ENCODE measurements at regions not wholly inside any gene's neighbourhood (a gene's known extent, or its start where the extent isn't known, plus 50 kb on each side); places are given as distances from the start of the nearest gene placed in this dataset.

DNA sequence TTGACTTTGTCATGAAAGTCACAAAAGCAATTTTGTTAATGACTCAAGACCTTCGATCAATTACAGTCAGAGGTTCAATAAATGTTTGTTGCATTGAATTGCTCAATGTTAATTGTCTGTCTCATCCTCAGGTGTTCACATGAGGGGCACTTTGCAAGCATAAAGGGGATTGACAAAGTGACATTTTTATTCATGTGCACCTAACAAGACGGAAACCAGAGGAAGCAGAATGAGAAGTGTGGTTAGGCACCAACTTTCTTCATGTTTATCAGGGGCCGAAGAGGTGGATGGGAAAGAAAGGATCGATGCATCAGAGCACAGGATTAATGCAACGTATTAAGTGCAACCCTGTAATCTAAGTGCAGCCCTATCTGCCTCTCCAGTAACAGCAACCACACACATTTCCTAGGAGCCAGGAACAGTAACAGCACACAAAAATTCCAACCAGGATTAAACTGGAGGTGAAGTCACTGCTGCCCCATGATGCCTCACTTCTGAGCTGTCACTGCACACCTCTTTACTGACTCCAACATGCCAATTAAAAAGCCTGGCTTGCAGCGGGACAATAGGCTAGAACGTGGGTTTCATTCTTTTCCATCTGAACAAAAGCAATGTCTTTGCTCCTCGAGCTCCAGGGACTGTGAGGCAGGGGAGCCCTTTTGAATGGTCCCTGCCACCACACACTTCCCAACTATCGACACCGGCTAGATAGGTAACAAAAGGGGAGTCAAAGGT lies 262.7 kb downstream of the CD83 start:
- TF ChIP-seq SIN3A (IDR thresholded peaks at IDR 0.05; ENCODE audit: borderline replicate concordance, insufficient read depth, low read length) (no peak), TAF1 (IDR thresholded peaks at IDR 0.05; ENCODE audit: borderline replicate concordance, insufficient read depth, low read length) (no peak), REST (IDR thresholded peaks at IDR 0.05; ENCODE audit: insufficient read depth in 1 of 2, low read depth in 2 of 2, low read length in 2 of 2) (no peak), POLR2AphosphoS5 (IDR thresholded peaks at IDR 0.05; ENCODE audit: low read depth, low read length) (no peak), FOXP2 (optimal IDR thresholded peaks at IDR 0.05; ENCODE audit: borderline replicate concordance, extremely low read depth, extremely low read length, insufficient read depth) (no peak)

DNA sequence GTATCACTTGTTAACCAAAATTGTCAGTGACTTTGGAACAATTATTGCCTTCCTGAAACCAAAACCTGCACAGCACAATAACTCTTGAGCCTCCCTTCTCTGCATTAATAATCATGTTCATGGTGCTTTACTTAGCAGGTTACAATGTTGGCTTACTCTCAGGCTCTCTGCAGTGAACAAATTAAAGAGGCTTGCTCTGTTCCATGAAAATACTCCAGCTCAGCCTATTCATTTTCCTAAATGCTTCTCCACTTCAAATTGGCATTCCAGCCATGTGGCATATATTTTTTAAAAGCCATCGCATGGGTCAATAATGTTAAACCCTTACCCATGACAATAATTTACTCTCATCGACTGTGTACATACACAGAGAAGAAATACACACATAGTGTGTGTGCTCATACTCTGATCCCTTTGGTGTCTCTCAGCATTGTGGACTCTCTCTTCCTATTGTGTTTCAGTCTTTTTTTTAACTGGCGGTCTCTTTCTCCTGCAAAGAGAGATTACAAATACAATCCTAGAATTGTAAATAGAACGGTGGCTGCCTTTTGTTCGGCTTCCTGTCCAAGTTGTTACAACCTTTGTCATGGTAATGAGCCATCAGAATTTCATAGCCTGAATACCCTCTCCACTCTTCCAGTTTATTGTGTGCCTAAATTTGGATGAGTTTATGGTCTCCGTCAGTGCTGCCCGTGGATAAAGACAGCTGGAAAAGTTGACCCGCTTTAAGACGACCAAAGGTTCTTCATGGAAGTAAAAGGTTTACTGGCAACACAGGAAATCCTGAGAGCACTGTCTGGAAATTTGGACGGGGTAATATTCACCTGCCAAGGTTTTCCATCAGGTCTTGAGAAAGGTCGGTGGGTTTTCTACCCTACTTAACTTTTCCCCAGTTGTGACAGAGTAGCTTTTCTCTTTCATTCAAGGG lies 263.6 kb downstream of the CD83 start:
- TF ChIP-seq SIN3A (IDR thresholded peaks at IDR 0.05; ENCODE audit: borderline replicate concordance, insufficient read depth, low read length) (no peak), POLR2AphosphoS5 (IDR thresholded peaks at IDR 0.05; ENCODE audit: low read depth, low read length) (no peak), FOXP2 (optimal IDR thresholded peaks at IDR 0.05; ENCODE audit: borderline replicate concordance, extremely low read depth, extremely low read length, insufficient read depth) (no peak), TAF1 (IDR thresholded peaks at IDR 0.05; ENCODE audit: borderline replicate concordance, insufficient read depth, low read length) (no peak), REST (IDR thresholded peaks at IDR 0.05; ENCODE audit: insufficient read depth in 1 of 2, low read depth in 2 of 2, low read length in 2 of 2) (no peak)

DNA sequence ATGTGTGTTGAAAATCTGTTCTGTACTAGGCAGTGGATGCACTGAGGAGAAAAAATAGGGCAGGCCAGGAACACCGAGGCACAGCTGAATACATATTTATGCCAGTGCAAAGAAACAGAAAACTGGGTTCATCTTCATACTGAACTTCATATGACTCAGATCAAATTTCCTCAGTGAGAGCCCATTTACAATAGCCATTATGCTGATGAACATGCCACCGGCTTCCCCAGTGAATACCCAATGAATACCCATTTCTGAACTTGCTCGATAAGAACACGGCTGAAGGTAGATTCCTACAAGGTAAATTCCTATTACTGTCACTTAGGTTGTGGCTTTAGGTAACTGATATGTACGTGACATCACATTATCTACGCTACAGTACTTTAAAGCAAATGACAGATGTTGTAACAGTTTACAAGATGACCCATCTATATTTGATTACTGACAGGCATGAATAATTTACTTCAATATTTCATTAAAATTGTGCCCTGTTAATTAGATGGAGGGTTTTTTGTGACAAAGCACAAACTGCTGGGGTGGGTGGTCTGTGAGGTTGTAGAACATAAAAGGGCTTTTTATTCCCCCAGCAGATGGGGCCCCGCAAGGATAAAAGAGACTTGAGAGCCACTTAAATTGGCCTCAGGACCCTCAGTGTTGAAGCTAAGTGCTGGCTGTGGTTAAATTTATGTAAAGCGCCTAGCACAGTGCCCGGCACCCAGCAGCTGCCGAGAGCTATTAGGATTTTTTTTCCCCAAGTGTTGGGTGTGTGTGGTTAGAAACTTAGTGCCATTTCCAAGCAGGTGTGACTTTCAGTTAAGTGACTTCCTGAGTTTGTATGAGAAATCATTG lies 264.5 kb downstream of the CD83 start:
- TF ChIP-seq TAF1 (IDR thresholded peaks at IDR 0.05; ENCODE audit: borderline replicate concordance, insufficient read depth, low read length) (no peak), REST (IDR thresholded peaks at IDR 0.05; ENCODE audit: insufficient read depth in 1 of 2, low read depth in 2 of 2, low read length in 2 of 2) (no peak), SIN3A (IDR thresholded peaks at IDR 0.05; ENCODE audit: borderline replicate concordance, insufficient read depth, low read length) (no peak), POLR2AphosphoS5 (IDR thresholded peaks at IDR 0.05; ENCODE audit: low read depth, low read length) (no peak), FOXP2 (optimal IDR thresholded peaks at IDR 0.05; ENCODE audit: borderline replicate concordance, extremely low read depth, extremely low read length, insufficient read depth) (no peak)

DNA sequence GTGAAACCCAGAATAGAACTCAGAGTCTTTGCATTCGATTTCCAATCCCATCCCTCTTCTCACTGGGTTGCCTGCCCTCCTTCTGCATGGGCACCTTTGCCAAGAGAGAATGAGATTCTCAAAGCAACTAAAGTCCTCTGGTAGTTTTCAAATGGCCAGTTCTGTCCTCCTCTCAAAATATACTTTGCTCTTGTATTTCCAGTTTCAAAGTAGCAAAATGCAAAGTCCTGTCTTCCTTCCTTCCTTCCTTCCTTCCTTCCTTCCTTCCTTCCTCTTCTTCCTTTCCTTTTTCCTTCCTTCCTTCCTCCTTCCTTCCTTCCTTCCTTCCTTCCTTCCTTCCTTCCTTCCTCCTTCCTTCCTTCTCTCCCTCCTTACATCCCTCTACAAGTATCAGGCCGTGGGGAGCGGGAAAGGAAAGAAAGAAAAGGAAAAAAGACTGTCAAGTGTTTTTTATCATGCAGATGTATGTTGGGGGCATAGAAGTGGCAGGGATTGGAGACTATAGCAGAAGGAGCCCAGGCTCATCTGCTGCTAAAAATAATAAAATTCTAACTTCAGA lies 265.2 kb downstream of the CD83 start:
- TF ChIP-seq SIN3A (IDR thresholded peaks at IDR 0.05; ENCODE audit: borderline replicate concordance, insufficient read depth, low read length) (no peak), POLR2AphosphoS5 (IDR thresholded peaks at IDR 0.05; ENCODE audit: low read depth, low read length) (no peak), FOXP2 (optimal IDR thresholded peaks at IDR 0.05; ENCODE audit: borderline replicate concordance, extremely low read depth, extremely low read length, insufficient read depth) (no peak), TAF1 (IDR thresholded peaks at IDR 0.05; ENCODE audit: borderline replicate concordance, insufficient read depth, low read length) (no peak), REST (IDR thresholded peaks at IDR 0.05; ENCODE audit: insufficient read depth in 1 of 2, low read depth in 2 of 2, low read length in 2 of 2) (no peak)
